HG02623 (cell line): ENCODE measurements at regions not wholly inside any gene's neighbourhood (a gene's known extent, or its start where the extent isn't known, plus 50 kb on each side); places are given as distances from the start of the nearest gene placed in this dataset.

Source experiments
- ATAC-seq: cut with Tn5 transposase; IDR thresholded peaks from one replicate; pipeline ENCODE4 v1.9.1; 2021; ENCODE audit warnings: moderate library complexity; ENCODE audit not compliant: unreplicated experiment

DNA sequence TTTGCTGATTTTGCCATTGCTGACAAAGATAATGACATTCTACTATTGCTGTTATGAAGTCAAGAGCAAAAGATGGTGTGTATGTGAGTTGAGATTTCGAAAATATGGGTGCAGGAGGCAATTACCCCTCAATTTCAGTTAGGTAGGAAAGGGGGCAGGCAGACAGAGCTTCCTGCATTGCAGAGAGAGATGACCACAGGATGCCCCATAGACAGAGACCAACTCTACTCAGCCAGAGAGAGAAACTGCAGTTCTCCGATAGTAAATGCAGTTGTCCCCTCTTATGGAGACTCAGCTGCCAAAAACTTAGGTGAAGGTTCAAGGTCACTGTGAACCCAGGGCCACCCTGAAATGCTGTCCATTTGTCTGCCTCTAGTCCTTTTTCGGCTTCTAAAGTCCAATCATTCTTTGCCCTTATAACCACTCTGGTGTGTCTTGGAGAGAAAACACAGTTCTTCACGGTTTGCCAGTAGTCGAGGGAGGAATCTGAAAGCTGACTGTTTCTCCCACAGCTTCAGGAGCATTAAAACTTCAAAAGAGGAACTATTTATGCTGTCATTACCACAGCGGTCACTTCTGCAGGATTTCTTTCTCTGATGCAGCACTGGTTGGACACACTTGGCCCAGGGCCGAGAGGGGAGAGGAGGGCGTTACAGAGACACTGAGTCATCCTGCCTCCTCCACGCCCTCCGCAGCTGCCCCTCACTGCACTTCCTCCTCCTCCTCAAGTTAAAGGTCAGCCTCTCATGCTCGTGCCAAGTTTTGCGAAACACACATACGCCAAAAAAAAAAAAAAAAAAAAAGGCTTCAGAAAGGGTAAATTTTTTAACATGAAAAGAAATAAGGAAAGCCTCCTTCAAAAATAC, 264.3 kb downstream of the FOXO1 start:
- ATAC-seq, result peak; percentile 87

DNA sequence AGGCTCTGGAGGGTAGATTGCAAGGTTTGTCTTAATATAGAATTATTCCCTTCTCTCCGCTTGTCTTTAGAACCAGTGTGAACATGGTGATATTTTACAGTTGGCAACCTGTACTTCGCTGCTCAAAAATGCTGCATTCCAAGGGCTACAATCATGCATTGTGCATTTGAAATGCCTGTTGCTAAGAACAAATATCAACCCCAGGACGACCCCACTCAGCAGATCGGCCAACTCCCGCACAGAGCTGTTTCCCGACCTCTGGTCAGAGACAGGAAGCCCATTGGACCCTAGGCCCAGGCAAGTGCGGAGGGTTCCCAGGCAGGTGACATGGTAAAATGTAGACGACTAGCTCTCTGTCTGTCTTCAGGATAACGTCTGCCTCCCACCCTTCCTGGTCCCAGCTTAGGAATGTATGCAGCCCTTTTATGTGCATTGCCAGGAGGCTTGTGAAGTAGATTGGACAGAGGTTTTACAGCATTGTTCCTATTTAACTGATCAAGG, 263.5 kb downstream of the FOXO1 start:
- no peak for ATAC-seq

DNA sequence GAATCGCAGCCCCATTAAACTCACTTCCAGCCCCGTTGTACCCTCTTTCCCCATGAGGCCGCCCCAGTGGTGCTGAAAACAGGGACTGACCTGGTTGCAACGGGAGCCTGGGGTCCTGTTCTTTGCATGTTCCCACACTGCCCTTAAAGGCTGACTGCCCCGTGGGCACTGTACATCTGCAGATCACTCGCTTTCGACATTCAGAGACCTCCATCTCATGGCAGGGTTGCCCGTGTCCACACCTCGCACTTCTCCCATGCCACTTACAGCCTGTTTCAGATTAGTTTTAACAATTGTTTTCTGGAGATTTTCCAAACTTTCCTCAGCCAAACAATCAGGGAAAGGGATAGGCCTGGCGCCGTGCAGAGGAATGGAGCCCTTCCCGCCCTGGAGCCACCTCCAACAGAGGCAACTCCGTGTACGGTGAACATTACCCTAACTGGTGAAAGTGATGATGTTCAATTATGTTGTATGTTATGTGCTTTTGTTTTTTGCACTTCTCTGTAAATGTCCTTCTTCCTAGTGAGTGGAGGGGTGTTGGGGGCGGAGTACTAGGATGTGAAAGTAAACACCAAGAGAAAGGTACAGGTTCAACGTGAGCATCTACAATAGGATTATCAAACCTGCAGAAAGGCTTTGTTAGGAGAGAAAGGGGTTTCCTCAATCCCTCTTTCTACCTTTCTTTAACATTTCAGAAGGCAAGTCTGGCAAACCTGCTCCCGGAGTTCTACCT, 262.8 kb downstream of the FOXO1 start:
- ATAC-seq, result no peak

DNA sequence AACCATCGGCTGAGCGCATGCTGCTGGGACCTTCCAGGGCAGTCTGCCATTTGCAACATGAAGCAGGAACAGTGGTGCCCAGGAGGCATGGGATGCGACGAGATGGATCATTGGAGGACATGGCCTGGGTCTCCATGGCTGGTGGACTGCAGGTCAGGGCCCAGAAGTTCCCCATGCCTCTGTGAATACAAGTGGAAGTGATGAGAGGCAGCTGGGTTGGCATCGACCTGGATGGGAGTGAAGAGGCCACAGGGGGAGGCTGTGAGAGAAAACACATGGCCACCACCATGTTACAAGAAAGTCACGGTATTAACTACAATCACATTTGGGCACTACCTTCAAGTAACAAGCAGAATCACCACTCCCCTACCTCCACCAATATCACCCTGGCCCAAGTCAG, 262.0 kb downstream of the FOXO1 start:
- no peak for ATAC-seq

DNA sequence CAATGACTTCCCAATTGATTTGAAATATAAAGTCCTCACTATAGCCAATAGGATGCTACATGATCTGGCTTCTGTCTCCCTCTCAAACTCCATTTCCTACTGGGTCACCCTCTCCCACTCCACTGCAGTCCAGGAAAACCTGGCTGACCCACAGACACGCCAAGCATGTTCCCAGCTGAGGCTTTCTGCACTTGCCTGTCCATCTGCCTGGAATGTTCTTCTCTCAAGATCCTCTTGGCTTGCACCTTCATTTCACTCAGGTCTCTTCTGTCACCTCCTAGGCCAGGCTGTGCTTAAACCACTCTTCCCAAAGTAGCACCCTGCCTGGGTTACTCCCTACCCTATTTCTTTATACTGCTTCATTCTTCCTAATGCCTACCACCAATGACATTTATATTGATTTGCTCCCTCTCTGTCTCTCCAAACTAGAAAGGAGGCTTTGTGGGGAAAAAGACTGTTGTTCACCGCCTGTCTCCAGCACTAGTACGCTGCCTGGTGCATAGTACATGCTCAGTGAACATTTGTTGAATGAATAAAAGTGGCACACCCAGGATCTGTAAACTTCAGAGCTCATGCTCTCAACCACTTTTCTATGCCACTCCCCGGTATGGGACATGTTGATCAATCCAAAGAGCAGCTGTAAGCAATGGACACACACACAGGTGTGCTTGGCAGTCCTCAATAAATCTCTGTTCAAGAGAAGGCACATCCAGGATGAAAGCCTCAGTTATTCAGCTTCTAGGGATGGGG, 261.3 kb downstream of the FOXO1 start:
- no peak for ATAC-seq

DNA sequence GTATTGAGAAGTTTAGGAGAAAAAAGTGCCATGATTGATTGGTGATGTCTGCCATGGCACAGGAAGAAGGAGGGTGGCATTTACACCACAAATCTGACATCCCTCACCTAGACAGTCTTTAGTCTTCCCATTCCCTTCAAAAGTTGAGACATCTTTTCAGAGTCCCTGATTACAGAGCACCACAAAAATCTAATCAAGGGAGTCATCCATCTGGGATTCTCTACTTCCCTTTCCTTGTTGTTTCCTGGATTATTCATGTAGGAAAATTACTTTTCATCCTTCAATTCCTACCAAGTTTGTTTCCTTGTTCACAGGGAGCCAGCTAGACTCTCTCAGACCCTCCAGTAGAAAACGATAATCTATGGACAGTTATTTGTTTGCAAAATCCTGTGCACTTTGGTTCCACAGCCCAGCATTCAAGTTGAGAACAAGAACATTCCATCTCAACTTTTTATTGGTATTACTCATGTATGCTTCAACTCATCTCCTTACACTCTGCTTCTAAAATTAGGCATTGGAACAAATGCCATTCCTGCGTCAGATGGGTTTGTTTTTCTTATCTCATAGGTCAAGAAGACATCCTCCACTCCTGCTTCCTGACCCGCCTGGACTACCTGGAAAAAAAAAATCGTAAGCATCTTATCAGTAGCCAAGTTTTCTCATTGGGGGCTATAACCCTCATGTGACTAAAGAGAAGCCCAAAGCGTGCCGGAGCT, 259.9 kb downstream of the FOXO1 start:
- no peak for ATAC-seq

DNA sequence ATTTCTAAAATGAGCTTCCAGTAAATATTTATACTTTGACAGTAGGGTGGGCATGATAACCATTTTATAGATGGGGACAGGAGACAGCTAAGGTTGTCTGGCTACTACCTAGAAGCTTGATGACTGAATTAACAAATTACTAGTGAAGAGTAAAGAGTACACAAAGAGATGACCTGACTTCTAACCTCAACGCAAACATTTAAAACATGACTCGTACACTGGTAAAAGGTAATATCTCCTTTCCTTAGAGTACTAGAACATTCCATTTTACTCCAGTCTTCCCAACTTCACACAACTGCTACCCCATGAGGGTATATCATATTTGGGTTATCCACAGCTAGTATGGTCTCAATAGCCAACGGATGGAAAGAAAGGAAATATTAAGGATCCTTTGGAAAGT, 258.9 kb downstream of the FOXO1 start:
- no peak for ATAC-seq

DNA sequence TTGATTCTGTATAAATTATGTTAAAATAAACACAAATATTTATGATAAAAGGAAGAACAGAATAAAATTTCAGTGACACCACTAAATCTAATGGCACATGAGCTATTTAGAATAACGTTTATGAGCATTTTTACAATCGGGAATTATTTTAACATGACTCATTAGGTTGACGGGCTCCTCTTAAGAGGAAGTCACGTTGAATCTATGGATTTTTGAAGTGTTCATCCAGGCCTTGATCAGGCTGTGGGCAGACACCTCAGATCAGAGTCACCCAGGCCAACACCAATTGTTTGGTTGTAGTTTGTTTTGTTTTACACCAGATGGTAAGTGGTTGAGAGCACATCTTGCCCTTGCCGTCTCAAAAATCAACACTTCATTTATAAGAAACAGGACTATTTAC, 257.8 kb downstream of the FOXO1 start:
- ATAC-seq, result no peak

DNA sequence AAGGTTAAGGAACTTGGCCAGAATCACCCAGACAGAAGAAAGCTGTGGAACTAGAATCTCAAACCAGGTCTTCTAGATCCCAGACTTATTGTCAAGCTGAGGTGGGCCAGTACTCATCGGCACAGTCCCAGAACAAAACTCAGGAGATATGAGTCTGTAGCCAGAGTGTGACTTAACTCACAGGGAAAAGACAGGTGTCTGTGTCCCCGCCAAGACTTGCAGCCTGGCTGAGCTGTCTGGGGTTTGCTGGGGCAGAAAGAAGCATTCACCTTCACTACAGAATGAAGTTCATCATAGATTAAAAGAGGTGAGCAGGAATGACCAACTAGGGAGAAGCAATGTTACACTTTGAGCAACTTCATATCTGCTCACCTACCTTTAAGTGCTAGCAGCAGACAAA, 257.2 kb downstream of the FOXO1 start:
- ATAC-seq, result no peak

DNA sequence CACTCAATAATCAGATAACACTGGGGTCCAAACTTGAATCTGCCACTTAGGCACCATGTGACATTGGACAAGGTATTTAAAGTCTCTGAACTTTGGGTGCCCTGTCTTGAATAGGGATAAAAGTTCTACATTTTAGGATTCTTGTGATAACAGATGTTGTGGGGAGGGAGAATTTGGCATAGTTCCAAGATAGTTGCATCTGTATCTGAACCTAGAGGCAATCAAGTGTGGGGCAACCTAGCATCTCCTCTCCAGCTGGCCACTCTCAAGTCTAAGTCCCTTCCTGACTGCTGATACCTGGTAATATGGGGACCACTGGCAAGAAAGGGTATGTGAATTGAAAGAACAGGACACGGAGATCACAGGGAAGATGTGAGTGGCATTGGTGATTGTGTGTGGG, 256.1 kb downstream of the FOXO1 start:
- ATAC-seq, result no peak

DNA sequence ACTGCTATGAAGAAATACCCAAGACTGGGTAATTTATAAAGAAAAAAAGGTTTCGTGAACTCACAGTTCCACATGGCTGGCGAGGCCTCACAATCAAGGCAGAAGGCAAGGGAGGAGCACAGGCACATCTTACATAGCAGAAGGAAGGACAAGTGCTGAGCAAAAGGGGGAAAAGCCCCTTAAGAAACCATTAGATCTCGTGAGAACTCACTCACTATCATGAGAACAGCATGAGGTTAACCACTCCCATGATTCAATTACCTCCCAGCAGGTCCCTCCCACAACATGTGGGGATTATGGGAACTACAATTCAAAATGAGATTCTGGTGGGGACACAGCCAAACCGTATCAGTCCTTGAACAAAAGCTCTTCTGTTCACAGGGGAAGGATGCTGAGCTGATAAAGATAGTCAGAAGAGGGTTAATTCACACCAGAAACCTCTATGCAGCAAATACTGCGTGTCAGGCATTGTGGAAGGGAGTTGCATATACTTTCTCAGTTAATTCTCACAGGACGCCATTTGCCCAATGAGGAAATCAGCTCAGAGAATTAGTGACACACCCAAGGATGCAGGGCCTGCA, 246.2 kb downstream of the FOXO1 start:
- no peak for ATAC-seq

DNA sequence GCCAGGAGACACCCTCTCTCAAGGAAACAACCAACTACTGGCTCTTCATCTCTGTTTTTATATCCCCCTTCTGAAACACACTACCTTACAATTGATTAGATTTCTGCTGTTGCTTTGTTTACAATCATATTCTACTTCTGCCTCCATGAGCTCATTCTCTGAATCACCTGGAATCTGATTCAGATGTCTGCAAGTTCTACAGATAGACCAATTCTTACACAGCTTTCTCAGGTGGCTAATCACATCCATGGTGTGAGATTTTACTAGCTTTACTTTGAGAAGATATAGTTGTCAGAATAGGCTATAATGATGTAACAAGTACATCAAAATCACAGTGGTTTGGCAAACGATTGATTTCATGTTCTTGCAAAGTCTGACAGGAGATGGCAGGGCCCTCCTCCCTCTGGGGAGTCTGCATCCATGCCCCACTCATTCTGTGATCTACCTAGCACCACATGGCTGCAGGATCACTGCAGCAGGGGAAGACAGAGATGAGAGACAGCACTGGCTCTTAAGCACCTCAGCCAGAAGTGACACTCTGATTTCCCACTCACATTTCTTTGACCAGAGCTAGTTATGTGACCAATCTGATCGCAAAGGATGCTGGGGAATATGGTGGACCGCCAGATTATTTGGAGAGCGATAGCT, 243.7 kb downstream of the FOXO1 start:
- ATAC-seq, result no peak

DNA sequence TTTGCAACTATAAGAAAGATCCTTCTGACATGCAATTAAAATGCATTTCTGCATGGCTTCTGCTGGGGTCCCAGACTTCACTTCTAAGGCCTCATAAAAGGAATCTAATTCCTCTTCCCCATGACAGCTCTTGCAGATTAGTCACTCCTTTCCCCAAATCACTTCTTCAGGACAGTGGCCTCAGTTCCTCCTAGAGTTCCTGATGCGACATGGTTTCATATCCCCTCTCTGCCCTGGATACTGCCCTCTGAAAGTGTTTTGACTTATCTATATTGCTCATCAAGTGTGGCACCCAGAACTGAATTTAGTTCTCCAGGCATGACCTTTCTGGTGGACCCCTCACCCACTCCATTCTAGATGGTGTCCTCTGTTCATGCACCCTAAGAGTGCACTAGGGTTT, 238.1 kb downstream of the FOXO1 start:
- no peak for ATAC-seq

DNA sequence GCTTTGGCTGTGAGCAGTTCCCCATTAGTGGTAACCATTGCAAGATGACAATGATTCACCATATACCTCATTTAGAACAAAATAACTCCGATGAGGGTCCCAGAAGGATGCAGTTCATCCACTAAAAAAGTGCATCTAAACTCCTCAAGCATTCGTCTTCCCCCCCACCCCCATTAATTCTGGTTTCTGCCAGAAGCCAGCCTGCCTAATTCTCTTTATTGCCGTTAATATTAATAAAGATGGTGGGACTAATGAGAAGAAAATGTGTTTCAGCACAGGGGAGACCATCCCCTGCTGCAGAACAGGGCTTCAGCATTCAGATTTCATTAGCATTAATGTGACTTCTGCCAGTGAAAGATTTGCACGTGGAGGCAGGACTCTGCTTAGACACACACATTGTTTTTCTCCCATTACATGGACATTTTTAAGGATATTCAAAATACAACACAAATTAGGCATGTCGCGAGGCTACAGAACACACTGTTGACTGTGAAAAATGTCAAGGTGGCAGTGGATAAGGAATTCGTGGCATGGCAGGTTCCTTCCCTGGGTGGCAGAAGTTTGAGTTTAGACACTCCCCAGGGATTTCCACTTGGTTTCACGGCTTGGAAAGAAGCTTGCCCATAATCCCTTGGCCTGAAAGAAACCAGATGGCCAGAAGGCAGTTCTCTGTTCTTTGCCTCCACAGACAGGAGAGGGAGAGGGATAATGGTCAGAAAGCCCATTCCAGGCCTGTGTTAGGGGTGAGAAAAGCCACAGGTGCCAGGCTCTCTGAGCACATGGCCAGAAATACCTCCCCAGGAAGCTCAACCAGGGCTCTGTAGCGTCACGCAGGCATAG, 236.5 kb downstream of the FOXO1 start:
- ATAC-seq, result no peak

DNA sequence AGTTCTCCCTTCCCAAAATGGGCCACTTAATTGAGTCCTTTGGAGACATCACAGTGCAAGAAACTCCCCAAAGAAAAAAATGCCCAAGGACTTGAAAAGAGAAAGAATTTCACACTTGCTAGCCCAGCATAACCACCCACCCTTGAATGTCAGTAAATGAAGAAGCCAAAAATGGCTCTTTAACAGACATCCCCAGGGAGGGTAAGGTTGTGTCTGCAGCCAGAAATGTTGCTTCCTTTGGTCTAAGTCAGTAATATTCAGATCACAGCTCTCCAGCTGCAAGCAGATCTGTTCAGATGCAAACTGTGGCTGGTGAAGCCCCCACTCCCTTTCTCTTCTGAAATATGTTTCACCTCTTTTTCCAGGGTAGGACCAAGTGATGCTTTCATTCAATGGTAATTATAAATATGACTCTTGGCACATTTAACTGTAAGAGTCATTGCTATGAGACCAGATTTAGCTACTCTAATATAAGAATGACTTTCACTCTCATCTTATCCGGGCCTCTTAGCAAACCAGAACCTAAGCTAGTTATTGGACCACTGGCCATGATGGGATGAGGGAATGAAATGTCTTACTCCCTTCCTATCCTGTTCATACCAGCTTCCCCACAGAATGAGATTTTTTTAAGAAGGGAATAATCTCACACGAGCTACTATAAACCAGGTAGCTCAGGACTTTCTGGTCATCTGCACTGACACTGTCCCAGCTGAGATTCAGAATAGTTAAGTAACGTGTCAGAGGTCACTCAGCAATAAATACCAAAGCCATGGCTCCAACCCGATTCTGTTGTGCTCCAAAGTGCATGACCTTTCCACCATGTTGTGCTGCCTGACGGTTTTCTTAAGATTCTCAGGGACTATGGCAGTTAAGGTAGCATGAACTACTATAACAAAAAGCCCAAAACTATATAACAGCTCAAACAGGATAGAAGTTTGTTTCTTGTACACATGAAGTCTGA, 234.1 kb downstream of the FOXO1 start:
- ATAC-seq, result no peak

DNA sequence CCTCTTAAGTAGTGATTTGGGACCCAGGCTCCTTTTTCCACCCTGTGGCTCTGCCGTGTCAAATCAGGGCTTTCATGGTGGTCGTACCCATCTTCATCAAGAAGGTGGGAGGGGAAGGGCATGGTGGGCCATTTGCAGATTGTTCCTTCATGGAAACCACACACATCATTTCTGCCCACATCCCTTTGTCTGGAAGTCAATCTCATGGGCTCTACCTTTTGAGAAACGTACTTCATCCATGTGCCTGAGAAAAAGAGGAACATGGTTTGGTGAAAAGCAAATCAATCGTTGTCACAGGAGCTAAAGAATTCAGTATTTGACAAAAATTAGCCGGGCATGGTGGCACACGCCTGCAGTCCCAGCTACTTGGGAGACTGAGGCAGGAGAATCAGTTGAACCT, 233.4 kb downstream of the FOXO1 start:
- no peak for ATAC-seq

DNA sequence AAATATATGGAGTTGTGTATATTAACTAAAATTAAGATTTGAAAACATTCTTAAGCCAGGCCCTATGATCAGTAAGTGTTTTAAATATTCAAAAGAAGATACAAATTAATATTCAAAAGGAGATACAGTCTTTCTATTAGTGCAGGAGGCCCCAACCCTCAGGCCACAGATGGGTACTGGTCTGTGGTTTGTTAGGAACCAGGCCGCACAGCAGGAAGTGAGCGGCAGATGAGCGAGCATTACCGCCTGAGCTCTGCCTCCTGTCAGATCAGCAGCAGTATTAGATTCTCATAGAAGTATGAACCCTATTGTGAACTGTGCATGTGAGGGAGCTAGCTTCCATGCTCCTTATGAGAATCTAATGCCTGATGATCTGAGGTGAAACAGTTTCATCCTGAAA, 232.9 kb downstream of the FOXO1 start:
- no peak for ATAC-seq
